Hepatocyte (in vitro differentiated cells): ENCODE measurements at regions not wholly inside any gene's neighbourhood (a gene's known extent, or its start where the extent isn't known, plus 50 kb on each side); places are given as distances from the start of the nearest gene placed in this dataset.

Experiments used
- DNase-seq: peaks from one replicate; pipeline ENCODE4 v3.0.0-alpha.2; 2016; ENCODE audit warnings: low spot score
- H2AFZ ChIP-seq: fragments of 200-600 bp; sonication (generic); 2 replicates; pipeline ENCODE4 v1.6.0; 2016; ENCODE audit warnings: antibody characterized with exemption, mild to moderate bottlenecking
- H3K27ac ChIP-seq: fragments of 200-600 bp; sonication (generic); 2 replicates; pipeline ENCODE4 v1.5.1; 2016; ENCODE audit warnings: mild to moderate bottlenecking
- H3K27me3 ChIP-seq: fragments of 200-600 bp; sonication (generic); 2 replicates; pipeline ENCODE4 v1.6.1; 2016
- H3K36me3 ChIP-seq: fragments of 200-600 bp; sonication (generic); replicated peaks from 2 replicates; pipeline ENCODE4 v1.5.1; 2016; ENCODE audit warnings: low read depth; ENCODE audit not compliant: insufficient read depth
- H3K4me1 ChIP-seq: fragments of 200-600 bp; sonication (generic); 2 replicates; pipeline ENCODE4 v1.5.1; 2016; ENCODE audit warnings: mild to moderate bottlenecking, moderate library complexity; ENCODE audit not compliant: insufficient read depth
- H3K4me2 ChIP-seq: fragments of 200-600 bp; sonication (generic); 2 replicates; pipeline ENCODE4 v1.6.0; 2016
- H3K4me3 ChIP-seq: fragments of 200-600 bp; sonication (generic); 2 replicates; pipeline ENCODE4 v1.5.1; 2016; ENCODE audit warnings: mild to moderate bottlenecking
- H3K79me2 ChIP-seq: fragments of 200-600 bp; sonication (generic); 2 replicates; pipeline ENCODE4 v1.6.0; 2017; ENCODE audit warnings: mild to moderate bottlenecking
- H3K9me2 ChIP-seq: fragments of 200-600 bp; sonication (generic); replicated peaks from 2 replicates; pipeline ENCODE4 v1.6.0; 2017; ENCODE audit warnings: mild to moderate bottlenecking; ENCODE audit not compliant: insufficient read depth
- H3K9me3 ChIP-seq: fragments of 200-600 bp; sonication (generic); 2 replicates; pipeline ENCODE4 v1.5.1; 2016; ENCODE audit warnings: low read depth, mild to moderate bottlenecking
- H4K20me1 ChIP-seq: fragments of 200-600 bp; sonication (generic); 2 replicates; pipeline ENCODE4 v1.6.0; 2016; ENCODE audit warnings: mild to moderate bottlenecking; ENCODE audit not compliant: insufficient read depth, poor library complexity, severe bottlenecking
- EZH2 ChIP-seq: fragments of 200-600 bp; sonication (generic); IDR thresholded peaks from 2 replicates; pipeline ENCODE4 v1.6.1; 2016; ENCODE audit warnings: antibody characterized with exemption, mild to moderate bottlenecking, borderline replicate concordance
- EZH2phosphoT487 ChIP-seq: fragments of 200-600 bp; sonication (generic); IDR thresholded peaks from one replicate; pipeline ENCODE4 v1.6.1; 2018; ENCODE audit warnings: antibody characterized with exemption, mild to moderate bottlenecking, low read depth, moderate library complexity; ENCODE audit not compliant: unreplicated experiment, severe bottlenecking
- WGBS: methylation state at CpG from one replicate; pipeline ENCODE4 v1.1.6; 2016; ENCODE audit warnings: low lambda C conversion rate; ENCODE audit errors: missing lambda C conversion rate; 5-methylcytosine and 5-hydroxymethylcytosine counted together
- TF ChIP-seq, protein P1 (sequence below): fragments of 200-600 bp; sonication (generic); IDR thresholded peaks from 2 replicates; pipeline ENCODE4 v1.5.1; 2016; ENCODE audit warnings: antibody characterized with exemption, mild to moderate bottlenecking; ENCODE audit not compliant: poor library complexity

DNA sequence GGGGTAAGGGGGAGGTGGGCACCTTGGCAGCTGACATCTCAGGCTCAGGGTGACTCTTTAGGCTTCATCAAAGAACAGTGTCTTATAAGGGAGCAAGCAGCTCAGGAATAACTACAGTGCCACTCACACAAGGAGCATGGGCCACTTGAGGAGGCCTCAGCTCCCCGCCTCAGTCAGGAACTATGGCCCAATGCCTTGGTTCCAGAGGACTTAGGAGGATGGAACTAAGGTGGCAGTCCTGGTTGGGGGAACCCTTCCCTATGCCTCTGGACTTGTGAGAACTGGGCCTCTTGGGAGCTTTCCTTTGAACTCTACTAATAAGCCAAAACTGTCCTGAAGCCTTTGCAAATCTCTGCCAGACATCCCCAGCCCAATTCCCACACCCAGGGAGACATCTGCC lies 160.6 kb downstream of the EFNB1 start:
- Histone ChIP-seq H3K9me2 (no peaks in the 10 kb centered on the region), H4K20me1 (no peaks in the 10 kb centered on the region), H3K4me1 (peaks cover 8% of the 10 kb centered on the region), H3K9me3 (no peaks in the 10 kb centered on the region), H3K27me3 (no peaks in the 10 kb centered on the region), H3K36me3 (no peaks in the 10 kb centered on the region), H3K27ac (no peak overlapping the region), H2AFZ (no peak overlapping the region), H3K79me2 (no peaks in the 10 kb centered on the region), H3K4me3 (no peak overlapping the region), H3K4me2 (no peak overlapping the region)
- 79% methylated on average over 1 of the region's 1 CpG for WGBS
- TF ChIP-seq EZH2 (no peak), EZH2phosphoT487 (no peak)
- TF ChIP-seq, protein P1, sequence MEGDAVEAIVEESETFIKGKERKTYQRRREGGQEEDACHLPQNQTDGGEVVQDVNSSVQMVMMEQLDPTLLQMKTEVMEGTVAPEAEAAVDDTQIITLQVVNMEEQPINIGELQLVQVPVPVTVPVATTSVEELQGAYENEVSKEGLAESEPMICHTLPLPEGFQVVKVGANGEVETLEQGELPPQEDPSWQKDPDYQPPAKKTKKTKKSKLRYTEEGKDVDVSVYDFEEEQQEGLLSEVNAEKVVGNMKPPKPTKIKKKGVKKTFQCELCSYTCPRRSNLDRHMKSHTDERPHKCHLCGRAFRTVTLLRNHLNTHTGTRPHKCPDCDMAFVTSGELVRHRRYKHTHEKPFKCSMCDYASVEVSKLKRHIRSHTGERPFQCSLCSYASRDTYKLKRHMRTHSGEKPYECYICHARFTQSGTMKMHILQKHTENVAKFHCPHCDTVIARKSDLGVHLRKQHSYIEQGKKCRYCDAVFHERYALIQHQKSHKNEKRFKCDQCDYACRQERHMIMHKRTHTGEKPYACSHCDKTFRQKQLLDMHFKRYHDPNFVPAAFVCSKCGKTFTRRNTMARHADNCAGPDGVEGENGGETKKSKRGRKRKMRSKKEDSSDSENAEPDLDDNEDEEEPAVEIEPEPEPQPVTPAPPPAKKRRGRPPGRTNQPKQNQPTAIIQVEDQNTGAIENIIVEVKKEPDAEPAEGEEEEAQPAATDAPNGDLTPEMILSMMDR, result no peak
- DNase-seq, result no peak

DNA sequence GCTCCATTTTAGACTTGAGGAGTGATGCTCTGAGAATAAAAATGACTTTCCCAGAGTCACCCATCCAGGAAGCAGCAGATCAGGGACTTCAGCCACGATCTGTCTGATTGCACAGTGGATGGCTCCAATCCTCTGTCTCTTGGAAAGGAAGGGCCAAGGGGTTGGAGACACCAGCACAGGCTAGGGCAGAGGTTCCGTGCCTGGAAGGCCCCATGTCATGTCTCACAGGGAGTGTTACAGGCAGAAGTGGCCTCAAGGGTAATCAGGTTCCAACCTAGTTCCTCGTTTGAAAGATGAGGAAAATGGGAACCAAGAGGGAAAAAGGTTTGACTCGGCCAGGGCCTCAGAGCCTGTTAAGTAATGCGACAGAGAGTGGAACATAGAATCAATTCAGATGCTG lies 160.0 kb downstream of the EFNB1 start:
- no peaks in the 10 kb centered on the region for H3K79me2 ChIP-seq
- H3K27me3 ChIP-seq, result no peaks in the 10 kb centered on the region
- no peaks in the 10 kb centered on the region for H3K36me3 ChIP-seq
- no peak for DNase-seq
- no peak overlapping the region for H2AFZ ChIP-seq
- H3K9me2 ChIP-seq, result no peaks in the 10 kb centered on the region
- no peak overlapping the region for H3K27ac ChIP-seq
- WGBS, result 64% methylated on average over 5 of the region's 5 CpGs
- peaks cover 8% of the 10 kb centered on the region for H3K4me1 ChIP-seq
- no peaks in the 10 kb centered on the region for H4K20me1 ChIP-seq
- no peak overlapping the region for H3K4me2 ChIP-seq
- TF ChIP-seq EZH2 (no peak), EZH2phosphoT487 (no peak)
- TF ChIP-seq, protein P1, result no peak
- no peak overlapping the region for H3K4me3 ChIP-seq
- no peaks in the 10 kb centered on the region for H3K9me3 ChIP-seq

DNA sequence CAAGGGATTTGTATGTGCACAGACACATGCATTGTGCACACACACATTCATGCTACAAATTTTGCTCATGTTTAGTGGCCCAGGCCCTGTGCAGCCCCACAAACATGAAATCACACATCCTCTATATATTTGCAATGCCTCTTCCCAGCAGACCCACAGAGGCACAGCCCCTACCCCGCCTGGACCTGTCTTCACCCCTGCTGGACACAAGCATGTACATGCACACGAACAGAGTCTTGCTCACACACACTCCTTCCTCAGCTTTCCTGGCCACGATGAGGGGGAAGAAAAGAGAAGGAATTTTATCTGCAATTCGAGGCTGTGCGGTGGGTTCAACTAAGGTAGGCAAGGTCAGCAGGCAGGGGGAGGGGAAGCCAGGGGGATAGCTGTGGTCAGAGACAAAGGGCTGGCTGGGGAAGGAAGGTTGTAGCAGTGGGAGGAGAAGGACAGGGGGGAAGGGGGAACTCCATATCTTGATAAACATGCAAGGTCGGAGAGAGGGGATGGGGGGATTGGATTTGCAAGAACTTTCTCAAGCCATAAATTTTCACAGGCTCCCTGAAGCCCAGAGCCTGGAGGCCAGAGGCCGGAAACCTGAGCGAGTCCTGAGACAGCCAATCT lies 156.4 kb downstream of the EFNB1 start:
- no peaks in the 10 kb centered on the region for H3K9me2 ChIP-seq
- H3K4me1 ChIP-seq, result peaks cover 3% of the 10 kb centered on the region
- no peaks in the 10 kb centered on the region for H3K27me3 ChIP-seq
- no peaks in the 10 kb centered on the region for H3K36me3 ChIP-seq
- H4K20me1 ChIP-seq, result no peaks in the 10 kb centered on the region
- WGBS, result 63% methylated on average over 8 of the region's 8 CpGs
- H3K4me3 ChIP-seq, result no peak overlapping the region
- TF ChIP-seq EZH2phosphoT487 (no peak), EZH2 (no peak)
- TF ChIP-seq, protein P1, result no peak
- H3K27ac ChIP-seq, result no peak overlapping the region
- no peak overlapping the region for H3K4me2 ChIP-seq
- no peaks in the 10 kb centered on the region for H3K9me3 ChIP-seq
- no peak for DNase-seq
- no peak overlapping the region for H2AFZ ChIP-seq
- no peaks in the 10 kb centered on the region for H3K79me2 ChIP-seq
